Left renal pelvis (tissue), 4 donors: ENCODE measurements at regions not wholly inside any gene's neighbourhood (a gene's known extent, or its start where the extent isn't known, plus 50 kb on each side); places are given as distances from the start of the nearest gene placed in this dataset.
A peak's percentile ranks its signal among the peaks of the same experiment; 100 is the strongest.

ENCODE experiments used
- DNase-seq, 4 donors: peaks; one replicate each; pipeline ENCODE4 v3.0.0-alpha.2; 2013; ENCODE audit warnings: low read depth in 4 of 4, low spot score in 3 of 4

- no peak for DNase-seq
Observed at GRCh38 chr10:105351187-105351586, 710.1 kb downstream of the SORCS3 start.

DNA sequence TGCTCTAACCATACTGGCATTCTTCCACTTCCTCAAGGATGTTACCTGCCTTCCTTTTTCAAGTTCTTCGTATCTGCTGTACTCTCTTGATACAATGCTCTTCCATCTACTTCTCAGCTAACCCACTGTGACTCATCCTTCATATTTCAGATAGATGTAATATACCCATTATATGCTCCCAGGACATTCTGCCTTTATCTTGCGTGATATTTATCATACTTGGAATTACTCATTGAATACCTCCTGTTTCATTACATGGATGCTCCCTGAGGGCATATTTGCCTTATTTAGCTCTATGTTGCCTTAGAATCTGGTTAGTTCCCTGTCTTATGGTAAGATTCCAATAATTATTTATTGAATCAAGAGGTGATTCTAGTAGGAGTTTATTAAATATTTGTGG lies 706.4 kb downstream of the SORCS3 start:
- no peak for DNase-seq

GRCh38 chr10:105342606-105343005 lies 701.5 kb downstream of the SORCS3 start:
- no peak for DNase-seq

DNA sequence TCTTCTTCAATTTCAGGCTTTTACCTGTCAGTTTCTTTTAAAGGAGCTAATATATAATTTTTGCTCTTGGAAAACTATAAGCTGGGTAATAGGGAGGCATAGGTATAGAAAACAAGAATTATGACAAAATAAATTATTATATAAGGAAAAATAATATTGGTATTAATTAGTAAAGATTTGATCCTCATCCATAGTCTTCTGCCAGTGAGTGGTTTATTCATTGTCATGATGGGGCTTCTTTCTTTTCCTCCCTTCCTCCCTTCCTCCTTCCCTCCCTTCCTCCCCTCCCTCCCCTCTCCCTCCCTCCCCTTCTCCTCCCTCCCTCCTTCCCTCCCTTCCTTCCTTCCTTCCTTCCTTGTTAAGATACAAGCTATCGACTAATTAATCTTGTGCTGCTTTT lies 698.6 kb downstream of the SORCS3 start:
- DNase-seq: no peak

GRCh38 chr10:105328503-105329133 lies 687.5 kb downstream of the SORCS3 start:
- DNase-seq: peak; percentile 59 to 69 (median 63)
